Endodermal cell (in vitro differentiated cells): ENCODE measurements at regions not wholly inside any gene's neighbourhood (a gene's known extent, or its start where the extent isn't known, plus 50 kb on each side); places are given as distances from the start of the nearest gene placed in this dataset.

Source experiments
- DNase-seq: peaks from one replicate; pipeline ENCODE4 v3.0.0-alpha.2; 2017
- H3K27ac ChIP-seq: 2 replicates; pipeline ENCODE4 v1.5.1; 2013; ENCODE audit warnings: mild to moderate bottlenecking, low read depth, low read length, moderate library complexity
- H3K27me3 ChIP-seq: 2 replicates; pipeline ENCODE4 v1.6.1; 2013; ENCODE audit warnings: mild to moderate bottlenecking, low read length, moderate library complexity; ENCODE audit not compliant: insufficient read depth, control insufficient read depth, poor library complexity, severe bottlenecking
- H3K36me3 ChIP-seq: 2 replicates; pipeline ENCODE4 v1.7.0; 2013; ENCODE audit warnings: mild to moderate bottlenecking, low read length, moderate library complexity; ENCODE audit not compliant: control insufficient read depth, insufficient read depth
- H3K4me1 ChIP-seq: one replicate; pipeline ENCODE4 v1.7.0; 2013; ENCODE audit warnings: low read length; ENCODE audit not compliant: control insufficient read depth, insufficient read depth
- H3K4me3 ChIP-seq: 2 replicates; pipeline ENCODE4 v1.5.1; 2013; ENCODE audit warnings: mild to moderate bottlenecking, low read length, moderate library complexity
- H3K9ac ChIP-seq: 2 replicates; pipeline ENCODE4 v1.6.1; 2013; ENCODE audit warnings: mild to moderate bottlenecking, low read length, moderate library complexity; ENCODE audit not compliant: poor library complexity, severe bottlenecking; ENCODE audit errors: extremely low read depth
- H3K9me3 ChIP-seq: 2 replicates; pipeline ENCODE4 v1.6.1; 2013; ENCODE audit warnings: mild to moderate bottlenecking, low read length, moderate library complexity; ENCODE audit not compliant: control insufficient read depth
- H3K27ac Mint-ChIP-seq: 2 replicates; pipeline ENCODE4 v1.8.0; 2020; ENCODE audit warnings: mixed read lengths
- H3K27me3 Mint-ChIP-seq: 2 replicates; pipeline ENCODE4 v1.8.0; 2021; ENCODE audit warnings: mild to moderate bottlenecking, mixed read lengths; ENCODE audit not compliant: insufficient read depth
- H3K36me3 Mint-ChIP-seq: 2 replicates; pipeline ENCODE4 v1.8.0; 2020; ENCODE audit warnings: low read depth, mixed read lengths
- H3K4me1 Mint-ChIP-seq: 2 replicates; pipeline ENCODE4 v1.8.0; 2020; ENCODE audit warnings: mixed read lengths
- H3K4me3 Mint-ChIP-seq: 2 replicates; pipeline ENCODE4 v1.8.0; 2020; ENCODE audit warnings: mild to moderate bottlenecking, moderate library complexity, mixed read lengths
- H3K9me3 Mint-ChIP-seq: 2 replicates; pipeline ENCODE4 v1.8.0; 2020; ENCODE audit warnings: mild to moderate bottlenecking, mixed read lengths
- WGBS, 2 experiments: methylation state at CpG; one replicate each; pipeline versions ENCODE4 v1.1.5 to v1.1.7; 2013; ENCODE audit warnings: missing lambda C conversion rate in 2 of 2, mixed read lengths in 1 of 2; ENCODE audit not compliant: insufficient coverage in 1 of 2, insufficient read length in 1 of 2; 5-methylcytosine and 5-hydroxymethylcytosine counted together
- TF ChIP-seq, protein P1 (sequence below): fragments of 200-600 bp; sonication (generic); conservative IDR thresholded peaks from 2 replicates; pipeline ENCODE4 v1.5.0; 2021; ENCODE audit warnings: antibody characterized with exemption, mild to moderate bottlenecking

DNA sequence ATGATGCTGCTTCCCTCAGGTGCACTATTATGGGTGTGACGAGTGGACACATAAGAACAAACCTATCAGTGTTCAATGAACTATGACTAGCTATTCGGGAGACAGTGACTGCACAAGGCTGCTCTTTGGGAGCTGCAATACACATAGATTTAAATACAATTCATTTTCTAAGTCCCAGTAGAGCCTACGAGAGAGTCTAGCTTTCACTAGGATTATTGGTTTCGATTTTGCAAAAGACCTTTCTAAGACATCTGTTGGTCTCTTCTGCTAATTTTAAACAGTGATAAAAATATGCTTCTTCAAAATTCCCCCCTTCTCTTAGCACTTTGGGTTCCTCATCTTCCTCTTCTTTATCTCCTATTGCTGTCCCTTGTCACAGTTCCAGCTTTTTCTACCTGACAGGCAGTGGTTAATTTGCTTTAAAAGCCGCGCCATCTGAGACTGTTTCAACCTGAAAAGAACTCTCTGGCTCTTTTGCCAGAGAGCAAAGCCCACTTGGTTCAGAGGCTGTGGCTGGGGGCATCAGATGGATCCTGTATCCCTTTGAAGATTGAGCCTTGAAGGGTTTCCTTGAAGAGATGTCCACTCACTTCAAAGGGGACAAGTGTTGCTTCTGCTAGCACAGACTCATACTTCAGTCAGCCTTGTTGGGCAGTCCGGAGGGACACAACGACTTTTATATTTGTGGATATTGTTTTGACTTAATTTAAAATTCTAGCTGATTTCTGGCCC is 241.5 kb downstream of the MAN2A1 start:
- no peaks in the 10 kb centered on the region for H3K36me3 Mint-ChIP-seq
- peaks cover 1% of the 10 kb centered on the region for H3K4me1 ChIP-seq
- no peaks in the 10 kb centered on the region for H3K9me3 ChIP-seq
- H3K27ac Mint-ChIP-seq: no peak overlapping the region
- H3K4me3 Mint-ChIP-seq: no peak overlapping the region
- no peak overlapping the region for H3K9ac ChIP-seq
- no peaks in the 10 kb centered on the region for H3K36me3 ChIP-seq
- peaks cover 16% of the 10 kb centered on the region for H3K27me3 ChIP-seq
- no peak overlapping the region for H3K4me3 ChIP-seq
- H3K27ac ChIP-seq: no peak overlapping the region
- peaks cover 4% of the 10 kb centered on the region for H3K27me3 Mint-ChIP-seq
- no peaks in the 10 kb centered on the region for H3K9me3 Mint-ChIP-seq
- no peak for DNase-seq
- TF ChIP-seq, protein P1, sequence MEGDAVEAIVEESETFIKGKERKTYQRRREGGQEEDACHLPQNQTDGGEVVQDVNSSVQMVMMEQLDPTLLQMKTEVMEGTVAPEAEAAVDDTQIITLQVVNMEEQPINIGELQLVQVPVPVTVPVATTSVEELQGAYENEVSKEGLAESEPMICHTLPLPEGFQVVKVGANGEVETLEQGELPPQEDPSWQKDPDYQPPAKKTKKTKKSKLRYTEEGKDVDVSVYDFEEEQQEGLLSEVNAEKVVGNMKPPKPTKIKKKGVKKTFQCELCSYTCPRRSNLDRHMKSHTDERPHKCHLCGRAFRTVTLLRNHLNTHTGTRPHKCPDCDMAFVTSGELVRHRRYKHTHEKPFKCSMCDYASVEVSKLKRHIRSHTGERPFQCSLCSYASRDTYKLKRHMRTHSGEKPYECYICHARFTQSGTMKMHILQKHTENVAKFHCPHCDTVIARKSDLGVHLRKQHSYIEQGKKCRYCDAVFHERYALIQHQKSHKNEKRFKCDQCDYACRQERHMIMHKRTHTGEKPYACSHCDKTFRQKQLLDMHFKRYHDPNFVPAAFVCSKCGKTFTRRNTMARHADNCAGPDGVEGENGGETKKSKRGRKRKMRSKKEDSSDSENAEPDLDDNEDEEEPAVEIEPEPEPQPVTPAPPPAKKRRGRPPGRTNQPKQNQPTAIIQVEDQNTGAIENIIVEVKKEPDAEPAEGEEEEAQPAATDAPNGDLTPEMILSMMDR: no peak
- peaks cover under 1% of the 10 kb centered on the region for H3K4me1 Mint-ChIP-seq
- 88 to 97% methylated on average over 8 of the region's 8 CpGs for WGBS, 2 experiments

DNA sequence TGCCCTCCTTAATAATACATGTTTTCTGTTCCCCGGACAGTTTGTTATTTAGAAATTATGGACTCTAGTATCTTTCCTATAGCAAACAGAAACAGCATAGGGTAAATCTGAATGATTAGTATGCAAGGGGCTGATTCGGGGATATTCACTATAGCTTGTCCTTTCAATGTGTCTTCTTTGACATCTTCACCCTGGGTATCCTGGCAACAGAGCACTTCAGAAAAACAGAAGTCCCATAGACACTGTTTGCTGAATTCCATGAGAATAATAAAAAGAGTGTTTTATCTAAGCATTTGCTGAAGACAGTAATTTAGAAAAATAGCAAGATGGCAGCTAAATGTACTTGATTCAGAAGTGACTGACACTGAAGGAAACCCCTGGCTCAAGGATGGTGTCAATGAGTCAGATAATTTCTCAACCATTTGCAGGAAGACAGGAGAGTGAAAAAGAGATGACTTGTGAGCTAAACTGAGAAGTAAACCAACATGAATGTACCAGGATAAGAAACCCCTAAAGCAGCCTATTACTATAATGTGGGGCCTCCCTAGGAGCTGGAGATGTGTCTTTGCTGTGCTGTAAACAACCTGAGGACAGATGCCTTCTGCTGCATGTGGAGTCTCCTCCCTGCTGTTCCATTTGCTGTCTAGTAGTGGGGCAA is 246.2 kb downstream of the MAN2A1 start:
- peaks cover 6% of the 10 kb centered on the region for H3K4me1 ChIP-seq
- no peak for DNase-seq
- Mint-ChIP-seq H3K27me3 (peaks cover under 1% of the 10 kb centered on the region), H3K4me1 (peaks cover 11% of the 10 kb centered on the region), H3K36me3 (no peaks in the 10 kb centered on the region), H3K4me3 (no peak overlapping the region), H3K27ac (no peak overlapping the region), H3K9me3 (peaks cover 9% of the 10 kb centered on the region)
- H3K36me3 ChIP-seq: no peaks in the 10 kb centered on the region
- no peak overlapping the region for H3K27ac ChIP-seq
- TF ChIP-seq, protein P1: no peak
- no peak overlapping the region for H3K9ac ChIP-seq
- 98% methylated on average over 2 of the region's 2 CpGs; no CpG with 5 or more reads in 1 of the 2 experiments for WGBS, 2 experiments
- no peak overlapping the region for H3K4me3 ChIP-seq
- H3K9me3 ChIP-seq: peaks cover 9% of the 10 kb centered on the region
- H3K27me3 ChIP-seq: peaks cover 30% of the 10 kb centered on the region

DNA sequence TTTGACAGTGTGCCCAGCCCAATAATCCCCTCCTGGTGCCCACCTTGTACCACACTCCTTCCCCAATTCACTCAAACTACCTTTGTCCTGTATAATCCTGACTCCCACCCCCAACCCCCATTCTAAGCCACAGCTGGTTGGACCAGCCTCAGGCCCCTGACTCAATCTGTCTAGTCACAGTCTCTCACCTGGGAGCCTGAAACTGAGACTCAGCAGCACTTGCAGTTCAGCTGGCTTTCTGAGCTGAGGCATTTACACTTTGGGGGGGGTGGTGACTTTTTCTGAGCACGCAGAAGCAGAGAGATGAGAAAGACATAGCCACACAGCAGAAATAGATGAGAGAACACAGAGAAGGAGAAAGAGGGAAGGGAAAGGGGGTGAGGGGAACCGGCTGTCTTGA is 247.3 kb downstream of the MAN2A1 start:
- peaks cover under 1% of the 10 kb centered on the region for H3K27me3 Mint-ChIP-seq
- H3K4me3 ChIP-seq: no peak overlapping the region
- DNase-seq: no peak
- no peak overlapping the region for H3K4me3 Mint-ChIP-seq
- H3K9me3 ChIP-seq: peaks cover 9% of the 10 kb centered on the region
- no peak overlapping the region for H3K27ac ChIP-seq
- peaks cover 9% of the 10 kb centered on the region for H3K9me3 Mint-ChIP-seq
- H3K27ac Mint-ChIP-seq: no peak overlapping the region
- no peaks in the 10 kb centered on the region for H3K36me3 Mint-ChIP-seq
- 84 to 100% methylated on average over 1 to 2 of the region's 2 CpGs for WGBS, 2 experiments
- peaks cover 21% of the 10 kb centered on the region for H3K27me3 ChIP-seq
- TF ChIP-seq, protein P1: no peak
- no peak overlapping the region for H3K9ac ChIP-seq
- peaks cover 11% of the 10 kb centered on the region for H3K4me1 Mint-ChIP-seq
- no peaks in the 10 kb centered on the region for H3K36me3 ChIP-seq
- peaks cover 6% of the 10 kb centered on the region for H3K4me1 ChIP-seq
